ENCODE measurements at regions not wholly inside any gene's neighbourhood (a gene's known extent, or its start where the extent isn't known, plus 50 kb on each side); places are given as distances from the start of the nearest gene placed in this dataset.

GRCh38 chr5:67434466-67434865 lies 237.9 kb upstream of the CD180 start:
- no peak overlapping the region for H3K27ac ChIP-seq (ENCODE audit: low read depth, low read length)
- H3K27me3 ChIP-seq (ENCODE audit: control insufficient read depth, insufficient read depth, low read length): no peaks in the 10 kb centered on the region
- no peaks in the 10 kb centered on the region for H3K4me1 ChIP-seq (ENCODE audit: control insufficient read depth, insufficient read depth, low read length)
- no peaks in the 10 kb centered on the region for H3K36me3 ChIP-seq (ENCODE audit: control insufficient read depth, insufficient read depth, low read length)
- H3K9ac ChIP-seq (ENCODE audit: low read length): no peak overlapping the region
- no peak overlapping the region for H3K4me3 ChIP-seq (ENCODE audit: low read depth, low read length)
- no peaks in the 10 kb centered on the region for H3K9me3 ChIP-seq (ENCODE audit: control insufficient read depth, insufficient read depth, low read depth, low read length)

- Histone ChIP-seq H3K36me3 (ENCODE audit: control insufficient read depth, insufficient read depth, low read length) (no peaks in the 10 kb centered on the region), H3K4me1 (ENCODE audit: control insufficient read depth, insufficient read depth, low read length) (no peaks in the 10 kb centered on the region), H3K9me3 (ENCODE audit: control insufficient read depth, insufficient read depth, low read depth, low read length) (no peaks in the 10 kb centered on the region), H3K4me3 (ENCODE audit: low read depth, low read length) (no peak overlapping the region), H3K27me3 (ENCODE audit: control insufficient read depth, insufficient read depth, low read length) (no peaks in the 10 kb centered on the region), H3K27ac (ENCODE audit: low read depth, low read length) (no peak overlapping the region), H3K9ac (ENCODE audit: low read length) (no peak overlapping the region)
These were observed 236.0 kb upstream of the CD180 start for GRCh38 chr5:67432606-67433005.

GRCh38 chr5:67431191-67431590 lies 234.6 kb upstream of the CD180 start:
- Histone ChIP-seq H3K9ac (ENCODE audit: low read length) (no peak overlapping the region), H3K27ac (ENCODE audit: low read depth, low read length) (no peak overlapping the region), H3K4me1 (ENCODE audit: control insufficient read depth, insufficient read depth, low read length) (peaks cover 7% of the 10 kb centered on the region), H3K27me3 (ENCODE audit: control insufficient read depth, insufficient read depth, low read length) (no peaks in the 10 kb centered on the region), H3K4me3 (ENCODE audit: low read depth, low read length) (no peak overlapping the region), H3K9me3 (ENCODE audit: control insufficient read depth, insufficient read depth, low read depth, low read length) (no peaks in the 10 kb centered on the region), H3K36me3 (ENCODE audit: control insufficient read depth, insufficient read depth, low read length) (no peaks in the 10 kb centered on the region)

- H3K27ac ChIP-seq (ENCODE audit: low read depth, low read length): no peak overlapping the region
- H3K9ac ChIP-seq (ENCODE audit: low read length): no peak overlapping the region
- no peaks in the 10 kb centered on the region for H3K9me3 ChIP-seq (ENCODE audit: control insufficient read depth, insufficient read depth, low read depth, low read length)
- H3K4me1 ChIP-seq (ENCODE audit: control insufficient read depth, insufficient read depth, low read length): peaks cover 7% of the 10 kb centered on the region
- H3K27me3 ChIP-seq (ENCODE audit: control insufficient read depth, insufficient read depth, low read length): no peaks in the 10 kb centered on the region
- H3K4me3 ChIP-seq (ENCODE audit: low read depth, low read length): no peak overlapping the region
- H3K36me3 ChIP-seq (ENCODE audit: control insufficient read depth, insufficient read depth, low read length): no peaks in the 10 kb centered on the region
These were observed 231.3 kb upstream of the CD180 start for GRCh38 chr5:67427850-67428298.

- H3K27me3 ChIP-seq (ENCODE audit: control insufficient read depth, insufficient read depth, low read length): no peaks in the 10 kb centered on the region
- peaks cover 7% of the 10 kb centered on the region for H3K4me1 ChIP-seq (ENCODE audit: control insufficient read depth, insufficient read depth, low read length)
- H3K9me3 ChIP-seq (ENCODE audit: control insufficient read depth, insufficient read depth, low read depth, low read length): no peaks in the 10 kb centered on the region
- H3K9ac ChIP-seq (ENCODE audit: low read length): no peak overlapping the region
- H3K27ac ChIP-seq (ENCODE audit: low read depth, low read length): no peak overlapping the region
- no peaks in the 10 kb centered on the region for H3K36me3 ChIP-seq (ENCODE audit: control insufficient read depth, insufficient read depth, low read length)
- no peak overlapping the region for H3K4me3 ChIP-seq (ENCODE audit: low read depth, low read length)
These were observed 230.6 kb upstream of the CD180 start for GRCh38 chr5:67426961-67427849.

GRCh38 chr5:67425514-67425913 lies 228.9 kb upstream of the CD180 start:
- H3K36me3 ChIP-seq (ENCODE audit: control insufficient read depth, insufficient read depth, low read length): no peaks in the 10 kb centered on the region
- no peak overlapping the region for H3K4me3 ChIP-seq (ENCODE audit: low read depth, low read length)
- H3K27me3 ChIP-seq (ENCODE audit: control insufficient read depth, insufficient read depth, low read length): no peaks in the 10 kb centered on the region
- H3K9me3 ChIP-seq (ENCODE audit: control insufficient read depth, insufficient read depth, low read depth, low read length): no peaks in the 10 kb centered on the region
- no peak overlapping the region for H3K9ac ChIP-seq (ENCODE audit: low read length)
- no peak overlapping the region for H3K27ac ChIP-seq (ENCODE audit: low read depth, low read length)
- H3K4me1 ChIP-seq (ENCODE audit: control insufficient read depth, insufficient read depth, low read length): peaks cover 7% of the 10 kb centered on the region

GRCh38 chr5:67417839-67418238 lies 221.2 kb upstream of the CD180 start:
- no peak overlapping the region for H3K27ac ChIP-seq (ENCODE audit: low read depth, low read length)
- H3K9me3 ChIP-seq (ENCODE audit: control insufficient read depth, insufficient read depth, low read depth, low read length): no peaks in the 10 kb centered on the region
- H3K4me1 ChIP-seq (ENCODE audit: control insufficient read depth, insufficient read depth, low read length): peaks cover 40% of the 10 kb centered on the region
- H3K9ac ChIP-seq (ENCODE audit: low read length): no peak overlapping the region
- H3K36me3 ChIP-seq (ENCODE audit: control insufficient read depth, insufficient read depth, low read length): no peaks in the 10 kb centered on the region
- H3K4me3 ChIP-seq (ENCODE audit: low read depth, low read length): no peak overlapping the region
- H3K27me3 ChIP-seq (ENCODE audit: control insufficient read depth, insufficient read depth, low read length): peaks cover 6% of the 10 kb centered on the region; the same call in 1 of the 2 replicates

- Histone ChIP-seq H3K27me3 (ENCODE audit: control insufficient read depth, insufficient read depth, low read length) (peaks cover 6% of the 10 kb centered on the region; the same call in 1 of the 2 replicates), H3K9ac (ENCODE audit: low read length) (no peak overlapping the region), H3K36me3 (ENCODE audit: control insufficient read depth, insufficient read depth, low read length) (no peaks in the 10 kb centered on the region), H3K27ac (ENCODE audit: low read depth, low read length) (no peak overlapping the region), H3K4me1 (ENCODE audit: control insufficient read depth, insufficient read depth, low read length) (peaks cover 40% of the 10 kb centered on the region), H3K9me3 (ENCODE audit: control insufficient read depth, insufficient read depth, low read depth, low read length) (no peaks in the 10 kb centered on the region), H3K4me3 (ENCODE audit: low read depth, low read length) (no peak overlapping the region)
These were observed 220.4 kb upstream of the CD180 start for GRCh38 chr5:67416986-67417385.

- H3K9ac ChIP-seq (ENCODE audit: low read length): no peak overlapping the region
- H3K9me3 ChIP-seq (ENCODE audit: control insufficient read depth, insufficient read depth, low read depth, low read length): no peaks in the 10 kb centered on the region
- H3K4me1 ChIP-seq (ENCODE audit: control insufficient read depth, insufficient read depth, low read length): peaks cover 40% of the 10 kb centered on the region
- no peaks in the 10 kb centered on the region for H3K36me3 ChIP-seq (ENCODE audit: control insufficient read depth, insufficient read depth, low read length)
- H3K4me3 ChIP-seq (ENCODE audit: low read depth, low read length): no peak overlapping the region
- H3K27me3 ChIP-seq (ENCODE audit: control insufficient read depth, insufficient read depth, low read length): peaks cover 6% of the 10 kb centered on the region; the same call in 1 of the 2 replicates
- H3K27ac ChIP-seq (ENCODE audit: low read depth, low read length): no peak overlapping the region
These were observed 219.7 kb upstream of the CD180 start for GRCh38 chr5:67416133-67416937.

GRCh38 chr5:67414712-67415111 lies 218.1 kb upstream of the CD180 start:
- no peak overlapping the region for H3K27ac ChIP-seq (ENCODE audit: low read depth, low read length)
- H3K36me3 ChIP-seq (ENCODE audit: control insufficient read depth, insufficient read depth, low read length): no peaks in the 10 kb centered on the region
- peaks cover 40% of the 10 kb centered on the region for H3K4me1 ChIP-seq (ENCODE audit: control insufficient read depth, insufficient read depth, low read length)
- H3K9ac ChIP-seq (ENCODE audit: low read length): no peak overlapping the region
- no peaks in the 10 kb centered on the region for H3K9me3 ChIP-seq (ENCODE audit: control insufficient read depth, insufficient read depth, low read depth, low read length)
- H3K4me3 ChIP-seq (ENCODE audit: low read depth, low read length): no peak overlapping the region
- H3K27me3 ChIP-seq (ENCODE audit: control insufficient read depth, insufficient read depth, low read length): peaks cover 6% of the 10 kb centered on the region; the same call in 1 of the 2 replicates

- Histone ChIP-seq H3K4me1 (ENCODE audit: control insufficient read depth, insufficient read depth, low read length) (peaks cover 40% of the 10 kb centered on the region), H3K27me3 (ENCODE audit: control insufficient read depth, insufficient read depth, low read length) (peaks cover 6% of the 10 kb centered on the region; the same call in 1 of the 2 replicates), H3K9ac (ENCODE audit: low read length) (no peak overlapping the region), H3K9me3 (ENCODE audit: control insufficient read depth, insufficient read depth, low read depth, low read length) (no peaks in the 10 kb centered on the region), H3K27ac (ENCODE audit: low read depth, low read length) (no peak overlapping the region), H3K4me3 (ENCODE audit: low read depth, low read length) (no peak overlapping the region), H3K36me3 (ENCODE audit: control insufficient read depth, insufficient read depth, low read length) (no peaks in the 10 kb centered on the region)
These were observed 217.1 kb upstream of the CD180 start for GRCh38 chr5:67413721-67414120.

Measured in HUES6 (cell line).